Keratinocyte (primary cell): ENCODE measurements at regions not wholly inside any gene's neighbourhood (a gene's known extent, or its start where the extent isn't known, plus 50 kb on each side); places are given as distances from the start of the nearest gene placed in this dataset.

Experiments used
- CTCF ChIP-seq, 3 experiments: IDR thresholded peaks in 1 of 3; conservative IDR thresholded peaks in 1 of 3; optimal IDR thresholded peaks in 1 of 3; 2 replicates in 2 of 3; 3 replicates in 1 of 3; pipeline versions ENCODE3 to v1.5.1; 2011; ENCODE audit warnings: low read length in 3 of 3, mild to moderate bottlenecking in 3 of 3, moderate library complexity in 2 of 3, control low read depth in 1 of 3, inconsistent platforms in 1 of 3; ENCODE audit not compliant: insufficient read depth in 2 of 3; ENCODE audit errors: extremely low read depth in 1 of 3
- EZH2 ChIP-seq: IDR thresholded peaks from one replicate; pipeline ENCODE4 v1.6.1; 2012; ENCODE audit warnings: inconsistent platforms, mild to moderate bottlenecking, low read length, moderate library complexity

- TF ChIP-seq CTCF (optimal IDR thresholded peaks at IDR 0.05 in 1 of 3, IDR thresholded peaks at IDR 0.05 in 1 of 3, conservative IDR thresholded peaks at IDR 0.05 in 1 of 3; ENCODE audit: extremely low read depth in 1 of 3, insufficient read depth in 2 of 3, low read length in 3 of 3) = no peak
- TF ChIP-seq EZH2 = no peak
These were observed 242.9 kb downstream of the KTN1 start for GRCh38 chr14:55822906-55823305.
